ENCODE measurements at regions not wholly inside any gene's neighbourhood (a gene's known extent, or its start where the extent isn't known, plus 50 kb on each side); places are given as distances from the start of the nearest gene placed in this dataset.
A peak's percentile ranks its signal among the peaks of the same experiment; 100 is the strongest.

DNA sequence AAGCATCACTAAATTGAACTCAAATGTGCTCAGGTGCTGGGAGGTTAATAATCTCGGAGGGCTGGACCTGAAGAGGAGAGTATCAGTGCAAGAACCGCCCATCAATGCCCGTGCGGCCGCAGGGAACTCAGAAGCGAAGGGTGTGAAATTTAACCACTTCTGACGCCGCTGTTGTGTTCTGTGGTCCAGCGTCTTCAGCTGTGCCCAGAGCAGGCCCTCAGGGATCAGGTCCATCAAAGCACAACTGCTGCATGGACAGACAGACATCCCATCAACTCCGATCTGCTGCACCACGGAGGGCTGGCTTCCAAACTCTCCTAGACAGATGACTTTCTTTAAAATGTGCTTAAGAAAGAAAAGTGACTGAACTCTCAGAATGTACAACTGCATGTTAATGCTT, 144.9 kb upstream of the TCERG1L start:
- Histone ChIP-seq H3K9ac (ENCODE audit: extremely low read depth, insufficient read length, low read length) (no peak overlapping the region), H3K4ac (ENCODE audit: low read depth, low read length) (no peak overlapping the region), H4K8ac (replicated peaks; ENCODE audit: insufficient read length, low read depth, low read length) (no peak overlapping the region), H3K9me3 (ENCODE audit: control insufficient read depth, low read depth, low read length) (no peaks in the 10 kb centered on the region), H2BK15ac (ENCODE audit: low read depth, low read length) (no peak overlapping the region), H4K20me1 (ENCODE audit: control insufficient read depth, insufficient read depth, insufficient read length) (no peaks in the 10 kb centered on the region), H2BK120ac (ENCODE audit: low read depth, low read length, poor library complexity, severe bottlenecking) (no peak overlapping the region), H3K27ac (ENCODE audit: insufficient read length, low read depth, low read length) (no peak overlapping the region), H3T11ph (ENCODE audit: low read length) (no peak overlapping the region), H3K23me2 (ENCODE audit: insufficient read length, low read depth, low read length, poor library complexity, severe bottlenecking) (no peaks in the 10 kb centered on the region), H2BK12ac (ENCODE audit: insufficient read length, low read depth, low read length) (no peak overlapping the region), H3K27me3 (ENCODE audit: insufficient read depth, low read length) (no peaks in the 10 kb centered on the region), H2AK5ac (ENCODE audit: insufficient read length, low read length) (no peak overlapping the region), H3K56ac (ENCODE audit: insufficient read length, low read depth, low read length) (no peak overlapping the region), H2BK20ac (ENCODE audit: low read depth, low read length, poor library complexity, severe bottlenecking) (no peak overlapping the region), H3K4me2 (ENCODE audit: insufficient read depth, insufficient read length, low read length) (no peak overlapping the region), H3K14ac (ENCODE audit: insufficient read depth, low read length) (no peak overlapping the region), H4K5ac (ENCODE audit: insufficient read length, low read depth, low read length) (no peak overlapping the region), H3K4me1 (ENCODE audit: insufficient read depth, low read length) (peaks cover 3% of the 10 kb centered on the region; the same call in 1 of the 2 replicates), H4K91ac (ENCODE audit: insufficient read length, low read depth, low read length) (no peak overlapping the region), H3K18ac (ENCODE audit: insufficient read length, low read depth, low read length) (no peak overlapping the region), H3K23ac (ENCODE audit: insufficient read length, low read depth, low read length) (no peak overlapping the region), H3K79me2 (ENCODE audit: insufficient read depth, low read length) (no peaks in the 10 kb centered on the region), H2AFZ (ENCODE audit: low read length) (no peak overlapping the region), H2BK5ac (ENCODE audit: insufficient read length, low read length) (no peak overlapping the region), H3K79me1 (ENCODE audit: insufficient read depth, low read depth, low read length, poor library complexity, severe bottlenecking) (no peaks in the 10 kb centered on the region)
- no CpG with 5 or more reads among the region's 11 CpGs for WGBS (ENCODE audit: extremely low coverage, insufficient read length, low lambda C conversion rate)
- Mint-ChIP-seq H3K36me3 (ENCODE audit: insufficient read depth in 1 of 3, low read depth in 3 of 3) (no peaks in the 10 kb centered on the region; a peak in 1 of 7 replicates), H3K4me3 (no peak overlapping the region), H3K27me3 (ENCODE audit: low read depth) (peaks cover 6% of the 10 kb centered on the region), H3K27ac (peak overlapping the region in 1 of 3 experiments; percentile 69; a peak in 1 of 7 replicates), H3K9me3 (no peaks in the 10 kb centered on the region), H3K4me1 (peaks cover 14 to 21% of the 10 kb centered on the region in 2 experiments)
- no peak for TF ChIP-seq CTCF (conservative IDR thresholded peaks at IDR 0.05)
- DNase-seq, result no peak
